Mammary epithelial cell (primary cell): ENCODE measurements at regions not wholly inside any gene's neighbourhood (a gene's known extent, or its start where the extent isn't known, plus 50 kb on each side); places are given as distances from the start of the nearest gene placed in this dataset.

Experiments used
- EZH2 ChIP-seq: IDR thresholded peaks from 2 replicates; pipeline ENCODE4 v1.6.1; 2012; ENCODE audit warnings: low read length, inconsistent platforms, borderline replicate concordance
- TF ChIP-seq, protein P1 (sequence below), 2 donors: IDR thresholded peaks in 1 of 2; conservative IDR thresholded peaks in 1 of 2; 2 replicates each; pipeline ENCODE4 v1.5.1; 2011 to 2012; ENCODE audit warnings: inconsistent platforms in 2 of 2, low read length in 2 of 2, mild to moderate bottlenecking in 2 of 2, control low read depth in 1 of 2, low read depth in 1 of 2; ENCODE audit not compliant: insufficient read depth in 1 of 2; ENCODE audit errors: extremely low read depth in 1 of 2

DNA sequence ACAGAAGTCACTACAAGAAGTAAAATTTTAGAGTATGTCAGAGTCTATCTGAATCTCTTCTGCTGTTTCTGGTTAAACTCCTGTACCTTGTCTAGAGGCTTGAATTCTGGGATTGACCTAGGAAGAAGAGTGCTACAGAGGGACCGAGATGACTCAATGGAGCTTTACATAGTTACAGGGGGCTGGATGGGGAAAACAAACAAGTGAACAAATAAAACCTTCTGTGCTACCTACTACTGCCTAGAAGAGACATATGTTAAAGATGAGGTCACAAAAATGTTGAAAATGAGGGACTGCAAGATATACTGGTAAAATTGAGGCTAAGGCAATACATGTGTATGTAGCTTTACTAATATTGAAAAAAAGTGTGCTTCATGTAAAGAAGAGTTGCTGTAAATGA lies 265.4 kb upstream of the TFPI start:
- TF ChIP-seq, protein P1, sequence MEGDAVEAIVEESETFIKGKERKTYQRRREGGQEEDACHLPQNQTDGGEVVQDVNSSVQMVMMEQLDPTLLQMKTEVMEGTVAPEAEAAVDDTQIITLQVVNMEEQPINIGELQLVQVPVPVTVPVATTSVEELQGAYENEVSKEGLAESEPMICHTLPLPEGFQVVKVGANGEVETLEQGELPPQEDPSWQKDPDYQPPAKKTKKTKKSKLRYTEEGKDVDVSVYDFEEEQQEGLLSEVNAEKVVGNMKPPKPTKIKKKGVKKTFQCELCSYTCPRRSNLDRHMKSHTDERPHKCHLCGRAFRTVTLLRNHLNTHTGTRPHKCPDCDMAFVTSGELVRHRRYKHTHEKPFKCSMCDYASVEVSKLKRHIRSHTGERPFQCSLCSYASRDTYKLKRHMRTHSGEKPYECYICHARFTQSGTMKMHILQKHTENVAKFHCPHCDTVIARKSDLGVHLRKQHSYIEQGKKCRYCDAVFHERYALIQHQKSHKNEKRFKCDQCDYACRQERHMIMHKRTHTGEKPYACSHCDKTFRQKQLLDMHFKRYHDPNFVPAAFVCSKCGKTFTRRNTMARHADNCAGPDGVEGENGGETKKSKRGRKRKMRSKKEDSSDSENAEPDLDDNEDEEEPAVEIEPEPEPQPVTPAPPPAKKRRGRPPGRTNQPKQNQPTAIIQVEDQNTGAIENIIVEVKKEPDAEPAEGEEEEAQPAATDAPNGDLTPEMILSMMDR (conservative IDR thresholded peaks at IDR 0.05 in 1 of 2, IDR thresholded peaks at IDR 0.05 in 1 of 2; ENCODE audit: extremely low read depth in 1 of 2, insufficient read depth in 1 of 2, low read depth in 1 of 2, low read length in 2 of 2) = no peak
- no peak for TF ChIP-seq EZH2
